CD4-positive, alpha-beta T cell treated with Interleukin-12 subunit alpha and Interleukin-12 subunit beta, for 1 hour (primary cell): ENCODE measurements at regions not wholly inside any gene's neighbourhood (a gene's known extent, or its start where the extent isn't known, plus 50 kb on each side); places are given as distances from the start of the nearest gene placed in this dataset.

ENCODE experiments used
- DNase-seq: peaks from one replicate; pipeline ENCODE4 v3.0.0-alpha.2; 2020

GRCh38 chr10:4687397-4687796 is 138.6 kb upstream of the AKR1E2 start:
- DNase-seq, result no peak

DNA sequence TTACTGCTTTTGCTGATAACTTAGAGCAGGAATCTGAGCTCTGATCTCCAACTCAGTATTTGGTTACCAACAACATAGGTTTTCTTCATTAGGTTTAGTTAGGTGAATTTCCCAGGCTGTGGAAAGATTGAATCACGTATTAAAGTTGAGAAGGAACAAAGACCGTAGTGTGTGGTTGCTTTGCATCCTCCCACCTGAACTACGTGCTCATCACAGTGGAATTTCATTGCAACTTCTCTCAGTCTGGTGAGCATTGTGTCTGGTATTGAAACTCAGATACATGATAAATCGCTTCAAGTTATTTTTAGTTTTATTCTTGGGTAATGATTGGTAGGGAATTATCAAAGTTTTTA is 139.4 kb upstream of the AKR1E2 start:
- no peak for DNase-seq

DNA sequence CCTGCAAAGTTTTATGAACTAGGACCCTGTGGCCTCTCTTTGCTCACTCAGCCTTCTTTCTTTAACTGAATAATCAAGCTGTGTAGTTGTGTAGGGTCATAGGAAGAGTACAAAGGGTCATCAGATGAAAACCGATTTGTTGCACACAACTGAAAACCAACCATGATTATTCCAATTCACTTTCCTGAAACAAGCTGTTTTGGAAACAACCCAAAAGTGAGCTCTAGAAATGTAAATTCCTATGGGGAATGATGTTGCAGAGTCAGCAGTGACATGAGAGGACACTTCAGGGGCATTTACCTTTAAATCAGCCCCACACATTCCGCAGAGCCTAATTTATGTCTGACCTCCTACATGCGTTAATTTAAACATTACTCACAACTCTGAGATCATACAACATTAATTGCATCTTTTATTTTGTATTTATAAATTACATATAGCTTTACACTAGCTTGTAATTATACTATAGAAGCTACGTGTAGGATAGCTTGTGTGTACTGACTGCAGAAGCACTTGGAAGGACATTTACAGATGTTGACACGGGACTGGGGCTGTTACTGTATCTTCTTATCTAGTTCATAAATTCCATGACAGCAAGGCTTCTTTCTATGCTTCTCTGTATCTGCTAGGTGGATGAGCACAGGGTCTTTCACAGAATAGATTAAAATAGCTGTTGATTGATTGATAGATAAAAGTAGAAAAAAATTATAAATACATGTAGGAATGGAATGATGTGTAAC is 139.9 kb upstream of the AKR1E2 start:
- DNase-seq, result no peak

DNA sequence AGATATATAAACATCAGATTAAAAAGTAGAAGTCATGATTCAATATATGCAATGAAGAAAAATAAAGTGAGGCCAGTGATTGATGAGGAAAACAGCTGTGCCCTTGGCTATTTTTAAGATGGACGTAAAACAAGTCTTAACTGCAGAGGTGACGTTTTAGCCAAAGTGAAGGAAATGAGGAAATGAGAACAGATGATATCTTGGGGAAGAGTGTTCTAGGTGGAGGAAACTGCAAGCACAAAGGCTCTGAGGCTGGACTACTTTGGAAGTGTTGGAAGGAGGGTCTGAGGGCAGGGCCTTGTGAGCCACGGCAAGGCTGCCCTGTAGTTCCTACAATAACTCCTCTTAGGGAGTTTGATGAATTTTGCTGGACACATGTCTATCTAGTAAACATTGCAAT is 140.5 kb upstream of the AKR1E2 start:
- no peak for DNase-seq

DNA sequence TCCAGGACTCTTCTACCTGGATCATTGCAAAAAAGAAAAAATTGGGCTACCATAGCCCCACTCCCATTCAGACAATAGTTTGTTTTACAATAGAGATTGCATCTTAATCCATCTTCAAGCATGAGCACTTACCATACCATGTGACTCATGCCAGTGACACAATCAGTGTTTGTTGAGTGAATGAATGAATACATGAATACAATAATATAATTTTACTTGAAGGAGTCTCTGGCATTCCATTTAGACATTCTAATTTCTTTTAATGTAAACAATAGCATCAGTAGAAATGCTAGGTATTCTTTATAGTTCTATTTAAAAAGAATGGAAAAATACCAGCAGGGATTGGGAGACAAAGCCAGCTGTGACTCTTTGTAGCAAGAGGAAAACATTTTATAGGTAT is 141.6 kb upstream of the AKR1E2 start:
- no peak for DNase-seq

- DNase-seq, result no peak
These were observed 142.2 kb upstream of the AKR1E2 start for GRCh38 chr10:4683838-4684237.

- DNase-seq, result no peak
These were observed 142.9 kb upstream of the AKR1E2 start for GRCh38 chr10:4683137-4683536.

DNA sequence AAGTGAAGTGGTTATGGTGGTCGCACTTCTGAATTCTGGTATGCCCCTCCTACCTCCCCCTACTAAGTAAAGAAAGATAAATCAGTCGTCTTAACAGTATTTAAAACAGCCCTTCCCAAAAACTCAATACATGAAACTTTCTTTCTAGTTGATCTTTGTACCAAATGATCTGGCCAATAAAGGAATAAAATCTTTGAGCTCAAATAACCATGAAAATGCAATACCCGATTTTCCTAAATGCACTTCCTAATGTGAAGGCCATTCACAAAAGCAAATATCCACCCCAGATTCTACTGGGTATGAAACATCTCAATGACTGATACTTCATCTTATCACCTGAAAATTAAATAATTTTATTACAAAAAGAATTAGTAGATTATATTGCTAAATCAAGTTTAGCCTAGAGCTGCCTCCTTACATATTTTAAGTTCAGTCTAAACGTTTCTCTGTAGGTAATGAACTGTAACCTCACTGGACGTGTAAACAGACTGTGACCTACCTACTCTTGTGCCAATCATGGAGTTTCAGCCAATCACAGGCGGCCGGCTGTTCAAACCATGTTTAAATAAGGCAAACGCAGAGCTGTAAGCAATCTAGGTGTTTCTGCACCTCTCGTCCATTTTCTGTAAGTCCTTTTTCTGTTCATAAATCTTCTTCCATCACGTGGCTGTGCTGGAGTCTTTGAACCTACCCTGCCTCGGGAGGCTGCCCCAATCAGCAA is 146.9 kb upstream of the AKR1E2 start:
- DNase-seq, result no peak

- no peak for DNase-seq
These were observed 147.7 kb upstream of the AKR1E2 start for GRCh38 chr10:4678023-4678950.

DNA sequence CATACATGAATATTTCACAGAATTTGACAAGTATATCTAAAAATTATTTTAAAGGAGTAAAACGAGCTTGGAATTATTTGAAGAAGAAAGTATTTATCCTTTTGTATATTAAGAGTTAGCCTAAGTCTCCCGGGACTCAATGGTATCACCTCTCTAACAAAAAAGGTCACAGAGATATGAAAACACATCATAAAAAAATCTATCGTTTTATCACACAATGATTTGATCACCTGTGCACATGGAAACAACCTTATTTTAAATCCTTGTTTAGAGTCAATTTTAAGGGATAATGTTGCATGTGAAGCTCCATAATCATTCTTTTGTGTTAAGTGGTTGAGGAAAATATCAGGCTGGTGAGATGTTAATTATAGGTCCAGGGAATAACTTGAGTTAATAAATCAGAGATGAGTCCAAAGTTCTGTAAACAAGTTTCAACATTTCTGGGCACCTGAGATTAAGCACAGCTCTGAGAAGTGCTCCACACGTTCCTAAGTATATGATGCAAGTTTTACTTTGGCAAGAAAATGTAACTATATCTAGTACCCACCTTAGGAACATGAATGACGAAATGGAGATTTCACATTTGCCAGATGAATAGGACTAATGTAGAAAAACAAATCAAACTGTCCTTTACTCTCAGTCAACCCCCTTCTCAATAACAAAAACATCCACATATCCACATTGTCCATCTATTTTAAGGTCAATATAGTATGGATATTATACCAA is 148.5 kb upstream of the AKR1E2 start:
- no peak for DNase-seq

DNA sequence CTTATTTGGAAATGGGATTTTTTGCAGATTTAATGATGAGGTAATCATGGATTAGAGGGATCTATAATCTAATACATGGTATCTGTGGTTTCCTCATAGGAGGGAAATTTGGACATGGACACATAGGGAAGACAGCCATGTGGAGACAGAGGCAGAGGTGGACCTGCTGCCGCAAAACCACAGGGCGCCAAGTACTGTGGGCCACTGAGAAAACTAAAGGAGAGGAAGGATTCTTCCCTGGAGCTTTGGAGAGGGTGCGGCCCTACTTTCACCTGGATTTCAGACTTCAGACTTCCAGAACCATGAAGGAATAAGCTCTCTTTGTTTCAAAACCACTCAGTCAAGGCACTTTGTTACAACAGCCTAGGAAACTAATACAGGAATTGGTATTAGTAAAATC is 149.4 kb upstream of the AKR1E2 start:
- DNase-seq, result no peak

- DNase-seq, result no peak
These were observed 150.2 kb upstream of the AKR1E2 start for GRCh38 chr10:4675808-4676207.

GRCh38 chr10:4673279-4674040 is 152.5 kb upstream of the AKR1E2 start:
- no peak for DNase-seq

GRCh38 chr10:4672201-4672600 is 153.8 kb upstream of the AKR1E2 start:
- no peak for DNase-seq

DNA sequence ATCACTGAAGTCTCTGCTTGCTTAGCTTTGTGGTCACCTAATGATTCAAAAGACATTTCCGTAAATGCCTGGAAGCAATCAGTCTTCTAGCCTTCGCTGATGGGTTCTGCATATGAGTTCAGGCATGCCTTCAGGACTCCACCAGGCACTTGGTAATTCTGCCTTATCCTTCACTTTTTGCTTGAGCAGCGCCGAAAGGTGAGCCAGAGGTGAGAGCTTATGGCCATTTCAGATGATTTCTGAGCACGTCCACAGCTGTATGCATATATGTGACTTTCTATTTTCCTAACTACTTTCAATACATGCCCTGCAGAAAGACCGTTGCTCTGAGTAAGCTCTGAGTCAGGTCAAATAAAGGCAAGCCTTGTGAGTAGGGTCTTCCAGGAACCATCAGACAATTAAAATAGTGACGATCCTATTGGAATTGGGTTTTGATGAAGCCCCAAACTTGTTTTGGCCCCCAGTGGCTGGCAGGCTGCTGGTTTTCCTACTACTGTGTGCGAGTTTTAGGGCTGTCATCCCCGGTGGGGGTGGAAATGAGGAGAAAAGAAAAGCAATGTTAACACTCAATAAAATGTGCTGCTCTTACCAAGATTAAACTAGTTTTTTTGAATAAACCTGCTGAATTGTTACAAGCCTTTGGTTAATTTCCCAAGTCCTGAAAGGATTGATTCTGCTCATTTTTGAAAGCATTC is 154.4 kb upstream of the AKR1E2 start:
- no peak for DNase-seq

DNA sequence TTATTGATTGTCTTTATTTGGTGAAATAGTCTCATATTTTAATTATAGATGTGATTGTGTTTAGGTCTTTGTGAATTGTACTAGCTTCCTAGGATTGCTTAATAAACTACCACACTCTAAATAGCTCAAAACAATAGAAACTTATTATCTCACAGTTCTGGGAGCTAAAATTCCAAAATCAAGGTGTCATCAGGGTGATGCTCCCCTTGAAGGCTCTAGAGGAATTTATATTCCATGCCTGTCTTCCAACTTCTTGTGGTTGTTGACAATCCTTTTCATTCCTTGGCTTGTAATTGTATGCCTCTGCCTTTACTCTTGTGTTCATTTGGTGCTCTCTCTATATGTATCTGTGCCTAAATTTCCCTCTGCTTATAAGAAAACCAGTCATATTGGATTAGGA is 155.3 kb upstream of the AKR1E2 start:
- DNase-seq, result no peak

DNA sequence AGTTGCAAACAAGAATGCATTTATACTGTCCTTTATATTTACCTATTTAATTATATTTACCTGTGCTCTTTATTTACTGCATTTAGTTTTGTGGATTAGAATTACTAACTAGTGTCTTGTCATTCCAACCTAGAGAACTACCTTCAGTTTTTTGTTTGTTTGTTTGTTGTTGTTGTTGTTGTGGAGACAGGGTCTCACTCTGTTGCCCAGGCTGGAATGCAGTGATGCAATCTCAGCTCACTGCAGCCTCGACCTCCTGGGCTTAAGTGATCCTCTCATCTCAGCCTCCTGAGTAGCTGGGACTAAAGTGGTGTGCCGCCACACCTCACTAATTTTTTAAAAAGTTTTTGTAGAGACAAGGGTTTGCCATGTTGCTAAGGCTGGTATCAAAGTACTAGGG is 156.4 kb upstream of the AKR1E2 start:
- DNase-seq, result no peak

DNA sequence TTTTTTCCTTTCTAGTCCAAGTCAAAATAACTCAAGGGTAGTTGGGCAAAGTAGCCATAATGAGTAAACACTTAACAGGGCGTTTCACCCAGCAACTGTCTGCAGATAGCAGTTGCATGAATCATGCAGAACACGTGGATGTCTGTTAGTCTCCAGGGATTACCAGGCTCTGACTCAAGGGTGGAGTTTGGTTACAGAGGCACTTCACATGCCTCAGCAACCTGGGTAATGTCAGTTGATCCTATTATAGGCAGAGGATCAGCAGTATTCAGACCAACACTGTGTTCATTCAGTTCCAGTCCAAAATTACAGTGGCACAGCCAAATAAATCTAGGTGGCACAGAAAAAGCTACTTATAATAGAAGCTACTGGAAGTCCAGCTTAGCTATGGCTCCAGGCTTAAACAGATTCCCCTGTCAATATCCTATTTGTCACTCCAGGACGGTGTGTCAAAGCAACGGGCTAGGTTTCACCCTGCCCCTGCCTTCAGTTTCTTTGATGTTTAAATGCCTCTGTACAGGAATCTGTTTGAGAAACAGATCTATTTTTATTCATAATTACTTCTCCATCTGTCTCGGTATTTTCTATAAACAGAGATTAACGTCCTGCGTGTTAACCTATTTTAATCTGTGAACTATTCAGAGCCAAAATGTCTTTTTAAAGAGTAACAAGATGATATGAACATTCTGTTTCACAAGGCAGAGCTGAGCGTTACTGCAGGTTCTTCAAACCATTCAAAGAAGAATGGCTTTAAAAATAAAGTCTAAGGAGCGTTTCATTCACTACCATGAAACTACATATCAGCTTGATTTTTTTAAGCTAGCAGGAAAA is 162.6 kb upstream of the AKR1E2 start:
- no peak for DNase-seq

GRCh38 chr10:4662576-4663161 is 163.3 kb upstream of the AKR1E2 start:
- no peak for DNase-seq
